Stimulated activated CD4-positive, alpha-beta T cell treated with anti-CD3 and anti-CD28 coated beads, Interleukin-4, amount 100 ng/mL, for 24 hours (primary cell): ENCODE measurements at regions not wholly inside any gene's neighbourhood (a gene's known extent, or its start where the extent isn't known, plus 50 kb on each side); places are given as distances from the start of the nearest gene placed in this dataset.
"Not testable (repeated sequence)": the region's sequence is repeated elsewhere in the genome, so short reads cannot be mapped to it uniquely, and the experiment has no call there.

ENCODE experiments used
- DNase-seq: peaks from one replicate; pipeline ENCODE4 v3.0.0-alpha.2; 2020

- no peak for DNase-seq
Observed at GRCh38 chr14:105880616-105881015, 354.2 kb downstream of the TMEM121 start.

- DNase-seq: no peak
Observed at GRCh38 chr14:105881021-105881930, 354.9 kb downstream of the TMEM121 start.

GRCh38 chr14:105882011-105882410, 355.6 kb downstream of the TMEM121 start:
- DNase-seq: not testable (repeated sequence)

GRCh38 chr14:105882626-105883025, 356.2 kb downstream of the TMEM121 start:
- DNase-seq: no peak

- DNase-seq: no peak
Observed at GRCh38 chr14:105883066-105884005, 357.0 kb downstream of the TMEM121 start.

- DNase-seq: not testable (repeated sequence)
Observed at GRCh38 chr14:105884192-105884807, 357.9 kb downstream of the TMEM121 start.

GRCh38 chr14:105884808-105885281, 358.5 kb downstream of the TMEM121 start:
- no peak for DNase-seq

GRCh38 chr14:105885561-105886320, 359.4 kb downstream of the TMEM121 start:
- DNase-seq: no peak

GRCh38 chr14:105886791-105887191, 360.4 kb downstream of the TMEM121 start:
- DNase-seq: not testable (repeated sequence)

- no peak for DNase-seq
Observed at GRCh38 chr14:105887692-105888091, 361.3 kb downstream of the TMEM121 start.

- DNase-seq: no peak
Observed at GRCh38 chr14:105888151-105888550, 361.8 kb downstream of the TMEM121 start.

- no peak for DNase-seq
Observed at GRCh38 chr14:105888784-105889665, 362.6 kb downstream of the TMEM121 start.

GRCh38 chr14:105889666-105890473, 363.5 kb downstream of the TMEM121 start:
- no peak for DNase-seq

- no peak for DNase-seq
Observed at GRCh38 chr14:105890474-105891220, 364.3 kb downstream of the TMEM121 start.

- no peak for DNase-seq
Observed at GRCh38 chr14:105891221-105891602, 364.8 kb downstream of the TMEM121 start.

- DNase-seq: no peak
Observed at GRCh38 chr14:105891631-105892452, 365.5 kb downstream of the TMEM121 start.

GRCh38 chr14:105892453-105893441, 366.4 kb downstream of the TMEM121 start:
- DNase-seq: not testable (repeated sequence)
